ENCODE measurements at regions not wholly inside any gene's neighbourhood (a gene's known extent, or its start where the extent isn't known, plus 50 kb on each side); places are given as distances from the start of the nearest gene placed in this dataset.

GRCh38 chr12:125217308-125217707 lies 152.1 kb downstream of the AACS start:
- H3K9me3 ChIP-seq, result no peaks in the 10 kb centered on the region
- no peak for DNase-seq
- H3K27ac ChIP-seq, result no peak overlapping the region
- no peak overlapping the region for H3K4me3 ChIP-seq
- no peaks in the 10 kb centered on the region for H3K27me3 ChIP-seq
- no peaks in the 10 kb centered on the region for H3K36me3 ChIP-seq
- peaks cover 0 to 9% (median 0%) of the 10 kb centered on the region in 4 donors for H3K4me1 ChIP-seq
- ATAC-seq, result no peak
- no peak for TF ChIP-seq CTCF (IDR thresholded peaks at IDR 0.05)
- TF ChIP-seq POLR2A (IDR thresholded peaks at IDR 0.05), result no peak
- 50% methylated on average over 2 of the region's 5 CpGs for WGBS (ENCODE audit: insufficient coverage, low coverage, low lambda C conversion rate, missing lambda C conversion rate)
- intact Hi-C loops (cut with DNase I), result no loop called here

- Histone ChIP-seq H3K27me3 (no peaks in the 10 kb centered on the region), H3K36me3 (no peaks in the 10 kb centered on the region), H3K4me3 (no peak overlapping the region), H3K4me1 (peaks cover 0 to 9% (median 0%) of the 10 kb centered on the region in 4 donors), H3K9me3 (no peaks in the 10 kb centered on the region), H3K27ac (no peak overlapping the region)
- DNase-seq (no peak), ATAC-seq (no peak)
- intact Hi-C loops (cut with DNase I), result no loop called here
- 37% methylated on average over 4 of the region's 4 CpGs for WGBS (ENCODE audit: insufficient coverage, low coverage, low lambda C conversion rate, missing lambda C conversion rate)
- no peak for TF ChIP-seq CTCF (IDR thresholded peaks at IDR 0.05)
- no peak for TF ChIP-seq POLR2A (IDR thresholded peaks at IDR 0.05)
Measured at GRCh38 chr12:125218952-125219351, 153.7 kb downstream of the AACS start.

GRCh38 chr12:125220404-125221273 lies 155.4 kb downstream of the AACS start:
- H3K27me3 ChIP-seq, result no peaks in the 10 kb centered on the region
- peak in 2 of 3 donors; percentile 35 to 80 for DNase-seq
- intact Hi-C loops (cut with DNase I), result no loop called here
- H3K4me1 ChIP-seq, result peaks cover 0 to 9% (median 0%) of the 10 kb centered on the region in 4 donors
- H3K36me3 ChIP-seq, result no peaks in the 10 kb centered on the region
- TF ChIP-seq CTCF (IDR thresholded peaks at IDR 0.05), result no peak
- no peak for TF ChIP-seq POLR2A (IDR thresholded peaks at IDR 0.05)
- no peak overlapping the region for H3K4me3 ChIP-seq
- no peaks in the 10 kb centered on the region for H3K9me3 ChIP-seq
- ATAC-seq, result peak; percentile 45 to 89 (median 76)
- H3K27ac ChIP-seq, result no peak overlapping the region
- WGBS (ENCODE audit: insufficient coverage, low coverage, low lambda C conversion rate, missing lambda C conversion rate), result 47% methylated on average over 13 of the region's 16 CpGs

GRCh38 chr12:125221602-125222001 lies 156.4 kb downstream of the AACS start:
- Histone ChIP-seq H3K9me3 (no peaks in the 10 kb centered on the region), H3K4me3 (no peak overlapping the region), H3K36me3 (no peaks in the 10 kb centered on the region), H3K4me1 (peaks cover 0 to 9% (median 0%) of the 10 kb centered on the region in 4 donors), H3K27ac (no peak overlapping the region), H3K27me3 (no peaks in the 10 kb centered on the region)
- no peak for TF ChIP-seq CTCF (IDR thresholded peaks at IDR 0.05)
- TF ChIP-seq POLR2A (IDR thresholded peaks at IDR 0.05), result no peak
- ATAC-seq (no peak), DNase-seq (no peak)
- 78% methylated on average over 4 of the region's 4 CpGs for WGBS (ENCODE audit: insufficient coverage, low coverage, low lambda C conversion rate, missing lambda C conversion rate)
- intact Hi-C loops (cut with DNase I), result no loop called here
